ENCODE measurements at regions not wholly inside any gene's neighbourhood (a gene's known extent, or its start where the extent isn't known, plus 50 kb on each side); places are given as distances from the start of the nearest gene placed in this dataset.

DNA sequence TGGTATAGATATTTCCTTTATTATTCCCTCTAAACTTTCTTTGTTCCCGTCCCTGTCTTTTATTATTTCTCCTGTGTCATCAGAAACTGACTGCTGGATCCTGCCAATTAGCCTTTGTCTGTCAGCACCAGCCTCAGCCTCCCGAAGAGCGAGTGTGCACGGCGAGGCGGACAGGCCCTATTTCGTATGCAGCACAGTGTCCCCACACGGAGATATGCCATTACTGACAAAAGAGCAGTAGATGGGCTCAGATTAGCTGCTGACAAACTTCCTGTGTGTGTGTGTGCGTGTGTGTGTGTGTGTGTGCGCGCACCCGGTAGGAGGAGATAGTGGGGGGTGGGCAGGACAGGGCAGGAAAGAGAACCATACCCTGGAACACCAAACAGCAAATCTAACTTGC, 99.5 kb upstream of the ZFP64 start:
- no peak for DNase-seq

DNA sequence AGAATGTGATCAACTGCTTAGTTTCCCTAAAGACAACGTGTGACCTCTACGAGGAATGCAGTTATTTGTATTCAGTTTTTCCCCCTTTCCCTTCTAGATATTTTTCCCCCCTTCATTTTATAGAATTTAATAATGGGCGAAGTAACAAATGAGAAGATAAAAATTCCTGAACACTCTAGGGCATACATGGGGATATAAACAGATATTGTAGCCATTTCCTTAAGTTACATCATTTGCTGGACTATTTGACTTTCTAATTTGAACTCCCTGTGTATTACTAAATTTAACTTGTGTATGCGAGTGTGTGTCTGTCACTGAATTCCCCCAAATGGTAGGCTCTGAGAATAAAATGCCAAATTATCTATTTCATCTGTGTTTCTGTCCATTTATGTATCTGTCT, 99.0 kb upstream of the ZFP64 start:
- DNase-seq, result no peak

DNA sequence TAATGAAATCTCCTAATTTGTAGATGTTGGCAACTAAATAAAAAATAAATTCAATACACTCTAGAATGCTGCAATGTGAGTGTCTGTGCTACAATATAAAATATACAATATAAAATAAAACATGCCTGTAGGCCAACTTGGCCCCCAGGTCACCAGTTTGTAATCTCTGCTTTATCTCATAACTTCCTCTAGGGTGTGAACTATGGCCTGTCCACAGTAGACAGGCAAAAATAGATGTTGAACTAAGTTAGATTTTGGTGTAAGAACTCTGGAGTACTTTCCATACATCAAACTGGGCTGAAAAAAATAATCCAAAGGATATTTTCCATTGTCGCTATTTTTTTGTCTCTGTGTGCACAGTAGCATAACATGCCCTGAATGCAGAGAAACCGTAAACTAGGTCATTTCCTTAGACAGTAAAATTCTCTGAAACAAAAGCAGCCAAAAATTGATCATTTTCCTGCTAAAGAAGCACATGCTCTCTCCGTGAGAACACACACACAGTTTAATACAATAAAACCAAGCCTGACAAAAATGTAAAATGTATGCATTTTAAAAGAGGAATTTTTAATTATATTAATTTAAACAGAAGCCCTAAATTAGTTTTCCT, 98.5 kb upstream of the ZFP64 start:
- no peak for DNase-seq

DNA sequence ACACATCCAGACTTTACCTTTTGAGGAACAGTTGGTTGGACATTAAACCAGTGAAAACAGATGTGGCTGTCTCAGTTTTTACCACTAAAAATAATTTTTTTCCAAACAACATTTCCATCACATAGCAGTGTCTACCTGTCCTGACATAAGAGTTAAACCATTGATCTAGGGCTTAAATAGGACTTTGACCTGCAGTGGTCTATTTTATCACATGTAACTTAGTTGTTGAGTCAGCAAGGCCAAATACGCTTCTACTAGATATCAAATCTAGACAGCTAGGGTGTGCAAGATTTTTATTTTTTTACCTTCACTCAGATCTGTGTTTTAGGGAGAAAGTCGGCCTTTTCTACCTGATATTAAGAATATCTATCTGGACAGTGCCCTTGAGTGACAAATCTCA, 88.8 kb upstream of the ZFP64 start:
- DNase-seq, result no peak

DNA sequence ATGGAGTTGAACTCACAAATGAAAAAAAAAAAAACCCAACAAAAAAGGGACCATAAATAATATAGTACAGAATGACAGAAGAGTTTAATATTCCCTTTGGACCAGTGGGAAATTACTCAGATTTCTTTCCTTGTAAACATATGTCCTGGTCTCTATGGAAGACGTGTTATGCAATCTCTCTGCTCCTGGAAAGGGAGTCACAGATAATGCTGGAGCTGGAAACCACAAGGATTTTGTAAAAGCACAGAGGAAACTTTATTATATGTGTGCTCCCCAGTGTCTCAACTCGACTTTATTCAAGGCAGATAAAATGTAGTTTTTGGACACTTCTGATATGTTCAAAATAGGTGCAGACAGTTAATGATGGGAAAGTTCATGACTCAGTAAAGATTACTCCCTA, 88.1 kb upstream of the ZFP64 start:
- no peak for DNase-seq

DNA sequence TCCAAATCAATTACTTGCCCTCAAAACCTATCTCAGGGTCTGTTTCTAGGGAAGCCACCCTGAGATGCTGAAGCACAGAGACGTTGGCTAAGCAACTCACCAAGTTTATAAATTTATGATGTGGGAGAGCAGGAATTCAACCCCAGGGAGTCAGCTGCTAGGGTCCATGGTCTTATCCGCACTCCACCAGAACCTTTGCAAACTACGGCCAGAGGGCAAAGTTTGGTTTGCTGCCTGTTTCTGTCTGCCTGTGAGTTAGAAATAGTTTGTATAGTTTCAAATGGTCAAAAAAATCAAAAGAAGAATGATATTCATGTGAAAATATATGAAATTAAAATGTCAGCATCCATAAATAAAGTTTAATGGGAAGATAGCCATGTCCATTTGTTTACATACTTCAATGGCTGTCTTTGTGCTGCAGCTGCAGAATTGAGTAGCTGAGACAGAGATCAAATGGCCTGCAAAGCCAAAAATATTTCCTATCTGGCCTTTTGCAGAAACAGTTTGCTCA, 83.7 kb upstream of the ZFP64 start:
- DNase-seq, result peak; percentile 52

DNA sequence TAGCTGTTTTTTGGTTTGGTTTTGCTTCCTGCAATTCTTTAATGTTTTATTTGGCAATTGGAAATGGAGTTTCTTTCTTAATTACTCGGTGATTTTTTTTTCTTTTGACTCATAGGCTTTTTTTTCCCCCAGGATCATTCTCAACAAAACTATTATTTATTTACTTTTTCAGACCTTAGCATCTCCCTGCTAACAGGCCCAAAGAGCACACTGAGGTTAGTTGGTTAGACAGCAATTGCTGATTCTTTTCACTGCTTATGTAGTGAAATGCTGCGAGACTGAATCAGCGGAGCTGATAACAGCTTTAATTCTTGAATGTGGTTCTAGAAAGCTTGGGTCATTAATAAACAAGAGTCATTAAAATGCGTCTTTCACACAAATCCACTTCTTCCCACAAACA, 79.1 kb upstream of the ZFP64 start:
- DNase-seq, result no peak

DNA sequence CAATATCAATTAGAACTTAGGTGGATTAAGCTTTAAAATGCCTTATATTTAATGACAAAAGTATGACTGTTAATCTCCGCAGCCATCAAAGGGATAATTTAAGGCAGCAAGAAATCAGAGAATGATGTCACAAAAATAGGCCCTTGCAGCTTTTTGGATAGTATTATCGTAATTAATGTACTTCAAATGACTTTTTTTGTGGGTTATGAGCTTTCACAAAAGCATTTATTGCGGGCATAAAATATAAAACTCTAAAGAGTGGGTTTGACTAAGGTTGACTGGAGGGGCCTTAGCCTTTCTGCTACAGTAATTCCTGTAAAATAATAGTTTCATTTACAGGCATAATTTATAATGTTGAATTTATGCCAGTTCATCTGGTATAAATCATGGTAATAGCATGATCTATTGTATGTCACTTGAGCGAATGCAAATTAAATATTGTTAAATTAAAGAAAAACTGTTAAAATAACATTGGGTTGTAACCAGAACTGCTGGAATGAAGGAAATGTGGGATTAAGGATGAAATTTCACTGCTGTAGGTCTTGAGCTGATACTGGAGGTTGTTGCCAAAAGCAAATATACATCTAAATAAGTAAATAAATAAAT, 78.5 kb upstream of the ZFP64 start:
- DNase-seq, result no peak

DNA sequence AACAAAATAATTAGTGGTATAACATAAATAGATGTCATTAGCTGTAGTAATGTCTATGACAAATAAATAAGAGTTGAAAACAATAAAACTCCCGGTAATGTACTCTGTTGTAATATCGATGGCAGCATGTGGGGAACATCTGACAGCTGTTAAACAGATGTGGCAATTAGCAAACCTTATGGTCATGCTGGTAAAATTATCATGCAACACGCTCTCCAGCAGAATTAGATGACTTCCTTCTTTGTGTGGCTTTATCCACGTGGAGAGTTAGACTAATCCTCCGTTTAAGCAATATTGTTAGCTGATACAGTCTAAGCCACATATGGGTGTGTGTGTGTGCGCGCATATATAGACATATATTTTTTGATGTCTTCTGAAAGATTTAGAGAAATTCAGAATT, 77.7 kb upstream of the ZFP64 start:
- DNase-seq, result peak; percentile 20

DNA sequence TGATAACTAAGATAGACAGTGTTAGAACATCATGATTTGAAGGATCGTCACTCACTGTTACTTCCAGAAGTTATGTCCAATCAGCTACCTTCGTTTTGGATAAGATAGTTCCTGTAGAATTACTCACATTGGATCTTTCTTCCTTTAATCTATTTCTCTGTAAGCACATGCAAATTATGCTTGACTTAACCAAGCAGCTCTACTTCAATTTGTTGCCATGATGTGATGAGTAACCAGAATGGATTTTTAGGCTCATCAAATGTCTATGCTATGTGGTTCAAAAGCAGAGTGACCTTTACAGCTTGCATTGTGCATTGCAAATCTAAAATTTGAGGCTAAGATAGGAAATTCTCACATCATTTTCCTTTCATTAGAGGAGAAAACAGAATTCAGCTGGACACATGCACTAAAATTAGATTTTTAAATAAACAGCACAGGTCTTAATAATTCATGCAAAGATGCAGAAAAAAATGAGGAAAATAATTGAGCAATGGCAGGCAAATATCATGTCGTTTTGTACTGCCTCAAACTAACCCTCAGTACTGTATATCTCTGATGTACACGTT, 76.7 kb upstream of the ZFP64 start:
- DNase-seq, result no peak

DNA sequence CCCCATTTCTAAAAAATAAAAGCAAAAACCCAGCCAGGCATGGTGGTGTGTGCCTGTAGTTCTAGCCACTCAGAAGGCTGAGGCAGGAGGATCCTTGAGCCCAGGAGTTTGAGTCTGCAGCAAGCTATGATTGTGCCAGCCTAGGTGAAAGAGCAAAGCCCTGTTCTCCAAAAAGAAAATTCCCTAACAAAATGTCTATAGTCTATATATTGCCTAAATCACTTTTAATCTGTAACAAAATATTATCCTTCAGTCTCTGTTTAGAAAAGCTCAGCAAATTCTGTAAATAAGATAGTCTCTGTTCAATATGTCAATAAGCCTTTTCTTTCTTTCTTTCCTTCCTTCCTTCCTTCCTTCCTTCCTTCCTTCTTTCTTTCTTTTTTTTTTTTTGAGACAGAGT, 75.8 kb upstream of the ZFP64 start:
- no peak for DNase-seq

DNA sequence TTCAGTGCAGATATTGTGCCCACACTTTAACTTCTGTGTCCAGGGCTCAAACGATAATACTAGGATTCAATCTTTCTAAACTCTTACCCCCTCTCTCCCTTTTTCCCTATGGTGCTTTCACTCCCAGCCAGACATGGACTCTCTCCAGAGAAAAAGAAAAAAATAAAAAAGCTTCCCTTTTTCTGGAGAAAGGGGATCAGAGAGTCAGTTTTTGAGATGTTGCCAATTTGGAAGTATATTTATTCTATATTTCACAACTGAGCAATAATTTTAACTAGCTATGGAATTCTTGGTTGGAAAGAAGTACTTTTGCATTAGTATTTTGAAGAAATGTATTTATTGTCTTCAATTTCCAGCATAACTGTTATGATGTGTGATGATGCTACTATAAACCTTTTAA, 72.2 kb upstream of the ZFP64 start:
- no peak for DNase-seq

DNA sequence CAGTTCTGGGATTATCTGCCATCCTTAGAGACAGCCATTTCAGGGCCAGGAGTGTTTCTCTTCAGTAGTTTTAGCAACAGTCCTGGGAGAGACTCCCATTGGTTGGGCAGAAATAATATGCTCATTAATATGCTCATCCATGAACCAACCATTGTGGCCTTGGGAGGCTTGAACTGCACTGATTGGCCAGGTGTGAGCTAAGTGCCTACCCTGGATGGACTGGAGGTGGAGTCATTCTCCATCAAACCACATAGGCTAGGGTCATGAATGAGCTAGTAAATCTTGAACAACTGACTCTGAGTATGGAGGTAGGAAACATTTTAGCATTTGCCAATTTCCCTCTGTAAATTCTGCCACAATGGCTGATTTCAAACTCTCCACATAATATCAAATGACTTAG, 70.2 kb upstream of the ZFP64 start:
- no peak for DNase-seq

DNA sequence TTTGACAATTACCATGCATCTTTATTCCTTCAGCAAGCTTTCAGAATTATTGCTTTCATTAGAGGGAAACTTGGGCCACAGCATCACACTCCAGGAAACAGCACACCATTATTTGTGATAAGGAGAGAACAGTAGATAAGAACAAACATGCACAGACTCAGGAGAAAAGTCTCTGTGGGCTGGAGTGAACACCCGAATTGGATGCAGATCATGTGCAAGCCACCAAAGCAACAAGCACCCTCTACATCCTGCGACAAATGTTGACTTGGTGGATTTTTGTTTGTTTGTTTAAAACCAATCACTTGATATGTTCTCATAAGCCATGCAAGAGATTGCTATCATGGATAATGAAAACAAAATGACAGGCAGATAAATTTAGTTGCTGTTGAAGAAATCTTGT, 67.7 kb upstream of the ZFP64 start:
- DNase-seq, result no peak

DNA sequence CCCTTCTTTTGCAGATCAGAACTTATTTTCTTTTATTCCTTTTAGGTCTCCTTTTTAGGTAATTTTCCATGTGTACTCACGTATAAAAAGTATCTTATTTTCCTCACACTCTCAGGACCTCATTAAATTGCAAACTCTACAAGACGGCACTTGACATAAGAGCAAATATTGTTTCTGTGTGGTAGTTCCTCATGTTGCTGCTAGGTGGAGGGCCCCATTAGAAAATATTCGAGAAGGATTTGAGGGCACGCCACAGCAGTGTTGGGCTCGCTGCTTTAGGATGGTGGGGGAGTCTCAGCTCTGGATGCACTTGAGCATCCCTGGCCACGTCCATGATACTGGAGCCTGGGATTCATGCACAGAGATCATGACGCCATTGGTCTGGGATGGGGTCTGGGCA, 64.9 kb upstream of the ZFP64 start:
- no peak for DNase-seq

DNA sequence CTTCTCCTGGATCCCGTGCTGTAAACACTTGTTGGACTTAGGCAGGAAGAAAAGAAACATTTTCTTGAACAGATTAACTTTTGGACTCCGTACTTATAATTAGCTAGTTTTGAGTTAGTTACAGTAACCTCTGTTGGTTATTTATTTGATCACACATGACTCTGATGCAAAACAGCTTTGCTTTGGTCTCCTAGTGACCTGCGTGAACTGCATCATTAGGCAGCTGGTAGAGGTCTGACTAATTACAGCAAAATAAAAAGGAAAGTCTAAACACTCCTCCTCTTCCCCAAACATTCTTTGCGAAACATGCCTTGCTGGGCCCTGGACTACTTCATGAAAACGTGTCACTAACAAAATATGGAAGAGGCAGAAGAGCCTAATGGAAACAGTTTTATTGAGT, 61.1 kb upstream of the ZFP64 start:
- DNase-seq, result no peak

DNA sequence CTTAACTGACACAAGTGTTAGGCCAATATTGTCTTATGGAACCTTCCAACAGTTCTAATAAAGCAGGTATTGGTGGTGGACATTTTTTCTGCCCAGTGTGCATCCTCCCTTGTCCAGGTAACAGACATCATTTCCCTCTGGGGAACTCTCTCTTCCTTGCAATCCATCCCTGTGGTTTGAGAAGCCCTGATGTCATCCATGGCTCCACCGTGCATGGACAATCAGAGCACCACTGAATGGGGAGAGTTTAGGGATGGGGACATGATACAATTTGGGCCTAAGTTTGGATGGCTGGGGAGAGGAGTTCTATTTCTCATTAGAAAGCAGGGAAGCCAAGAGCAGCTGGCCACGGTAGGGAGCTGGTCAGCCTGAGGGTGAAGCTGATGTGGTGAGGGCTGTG, 60.2 kb upstream of the ZFP64 start:
- DNase-seq, result no peak

DNA sequence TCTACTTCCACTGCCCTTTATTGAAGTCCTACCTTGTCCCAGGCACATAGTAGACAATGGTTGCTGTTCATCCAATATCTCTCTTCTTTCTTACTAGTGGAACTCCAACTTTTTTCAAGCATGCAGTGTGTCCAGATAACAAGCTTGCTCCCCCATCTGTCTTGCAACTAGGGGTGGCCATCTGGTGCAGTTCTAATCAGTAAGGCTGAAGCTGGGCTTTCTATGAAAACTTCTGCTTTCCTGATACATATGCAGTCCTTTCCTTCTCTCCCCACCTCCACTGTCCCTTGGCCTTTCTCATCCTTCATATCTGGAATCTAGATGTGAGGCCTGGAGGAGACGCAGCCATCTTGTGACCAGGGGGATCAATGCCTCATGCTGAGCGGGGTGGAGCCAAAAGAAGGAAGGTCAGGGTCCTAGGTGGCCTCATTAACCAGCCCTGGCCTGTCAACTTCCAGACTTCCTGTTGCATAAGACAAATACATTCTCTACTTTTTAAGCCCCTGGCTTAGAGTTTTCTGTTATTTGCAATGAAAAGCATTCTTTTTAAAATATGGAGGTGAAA, 59.6 kb upstream of the ZFP64 start:
- DNase-seq, result no peak

DNA sequence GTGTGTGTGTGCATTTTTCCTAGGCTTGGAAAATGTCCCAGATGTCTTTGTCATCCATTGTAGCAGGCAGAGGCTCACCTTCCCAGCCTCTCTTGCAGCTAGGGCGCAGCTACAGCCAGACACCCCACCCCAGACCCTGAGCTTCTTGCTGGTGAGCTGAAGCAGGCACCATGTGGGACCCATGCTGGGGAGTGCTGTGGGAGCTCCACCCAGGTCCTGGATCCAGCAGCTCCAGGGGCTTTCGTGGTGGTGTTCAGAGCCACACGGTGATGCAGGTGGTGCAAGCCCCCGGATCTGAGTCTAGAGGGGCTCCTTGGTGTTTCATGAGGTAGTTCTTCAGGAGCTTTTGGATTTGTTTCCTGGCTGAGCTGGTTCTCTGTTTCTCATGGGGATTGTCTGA, 56.0 kb upstream of the ZFP64 start:
- no peak for DNase-seq

DNA sequence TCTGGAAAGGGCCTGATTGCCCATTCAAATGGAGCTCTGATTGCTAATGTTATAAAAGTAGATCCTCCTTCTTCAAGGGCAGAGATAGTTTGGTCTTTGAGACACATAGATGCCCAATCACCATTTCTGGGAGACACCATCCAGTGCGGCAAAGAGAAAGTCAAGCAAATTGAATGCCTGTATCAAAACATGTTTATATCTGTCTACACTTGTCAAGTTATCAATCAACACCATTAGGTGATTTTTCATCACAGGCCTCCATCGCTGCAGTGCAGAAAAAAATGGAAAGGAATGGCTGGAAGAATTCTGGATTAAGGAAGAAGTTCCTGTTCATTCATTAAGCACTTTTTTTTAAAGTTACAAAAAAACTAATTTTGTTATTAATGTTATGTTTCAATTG, 54.8 kb upstream of the ZFP64 start:
- no peak for DNase-seq

DNA sequence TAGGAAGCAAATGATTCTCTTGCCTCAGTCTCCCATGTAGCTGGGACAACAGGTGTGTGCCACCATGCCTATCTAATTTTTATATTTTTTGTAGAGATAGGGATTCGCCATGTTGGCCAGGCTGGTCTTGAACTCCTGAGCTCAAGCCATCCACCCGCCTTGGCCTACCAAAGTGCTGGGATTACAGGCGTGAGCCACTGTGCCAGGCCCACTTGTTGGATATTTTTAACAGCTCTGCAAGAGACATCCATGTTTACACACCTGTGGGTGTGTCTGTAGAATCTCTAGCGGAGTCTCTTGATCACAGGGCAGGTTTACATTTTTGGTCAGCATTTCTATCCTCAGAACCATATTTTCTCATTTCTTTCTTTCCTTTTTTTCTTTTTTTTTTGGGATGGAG, 53.1 kb upstream of the ZFP64 start:
- DNase-seq, result no peak

DNA sequence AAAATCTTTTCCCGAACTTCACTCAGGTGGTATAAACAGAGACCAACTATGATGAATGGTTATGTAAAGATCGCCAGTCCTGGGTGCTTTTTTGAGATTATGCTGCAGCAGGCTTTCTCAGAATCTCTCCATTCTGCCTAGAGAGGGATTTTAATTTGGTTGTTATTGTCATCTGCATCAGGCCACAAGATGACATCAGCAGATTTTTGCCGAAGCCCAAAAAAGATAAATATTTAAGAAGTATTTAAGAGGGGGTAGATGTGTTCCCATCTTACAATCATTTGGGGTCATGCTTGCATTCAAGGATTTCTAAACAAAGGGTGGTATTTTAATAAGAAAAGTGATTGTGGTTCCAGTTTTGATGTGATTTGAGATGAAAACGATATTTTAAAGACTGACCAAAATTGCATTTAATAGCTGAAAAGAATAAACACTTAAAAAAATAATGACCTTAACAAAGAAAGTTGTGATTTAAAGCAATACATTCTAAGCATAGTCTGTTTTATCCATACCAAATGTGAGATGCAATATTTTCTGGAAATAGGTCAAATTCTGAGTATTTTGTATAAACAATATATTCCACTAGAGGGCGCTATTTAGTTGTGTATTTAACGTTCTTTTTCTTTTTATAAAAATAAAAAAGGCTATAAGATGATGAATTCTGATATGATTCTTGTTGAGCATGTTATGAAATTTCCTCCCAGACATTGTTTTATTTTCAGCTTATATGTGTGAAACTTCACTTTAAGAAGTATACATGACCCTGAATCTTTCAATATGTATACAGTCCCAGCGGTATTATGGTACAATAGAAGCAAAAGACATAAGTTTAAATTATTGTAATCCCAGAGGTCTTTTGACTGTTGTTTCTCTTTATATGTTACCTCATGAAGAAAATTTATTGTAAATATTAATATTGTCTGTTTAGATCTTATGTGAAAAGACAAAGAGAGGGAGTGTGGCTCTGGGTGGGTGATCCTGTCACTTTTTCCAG, 51.0 kb upstream of the ZFP64 start:
- no peak for DNase-seq
